ENCODE measurements at regions not wholly inside any gene's neighbourhood (a gene's known extent, or its start where the extent isn't known, plus 50 kb on each side); places are given as distances from the start of the nearest gene placed in this dataset.

DNA sequence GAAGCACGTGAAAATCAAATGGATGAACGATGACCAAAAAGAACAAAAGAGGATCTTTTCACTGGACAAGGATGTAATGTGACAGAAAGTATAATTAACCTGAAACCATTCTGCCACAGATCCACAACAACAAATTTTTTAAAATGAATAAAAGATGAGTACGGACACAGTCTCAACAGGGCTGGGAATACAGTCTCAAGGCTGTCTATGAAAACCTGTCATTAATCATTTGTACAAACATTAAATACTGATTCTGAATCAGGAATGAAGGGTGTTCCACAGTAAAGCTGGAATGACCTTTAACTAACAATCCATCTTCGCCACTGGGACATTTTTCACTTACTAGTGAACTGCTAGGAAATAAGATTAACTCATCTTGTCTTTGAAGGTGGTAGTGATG, 506.9 kb upstream of the ADAMTS9 start:
- no peak for DNase-seq (ENCODE audit: low spot score in 2 of 2, unreplicated experiment in 2 of 2)
- H3K9me3 Mint-ChIP-seq, result no peaks in the 10 kb centered on the region
- TF ChIP-seq, protein P1, sequence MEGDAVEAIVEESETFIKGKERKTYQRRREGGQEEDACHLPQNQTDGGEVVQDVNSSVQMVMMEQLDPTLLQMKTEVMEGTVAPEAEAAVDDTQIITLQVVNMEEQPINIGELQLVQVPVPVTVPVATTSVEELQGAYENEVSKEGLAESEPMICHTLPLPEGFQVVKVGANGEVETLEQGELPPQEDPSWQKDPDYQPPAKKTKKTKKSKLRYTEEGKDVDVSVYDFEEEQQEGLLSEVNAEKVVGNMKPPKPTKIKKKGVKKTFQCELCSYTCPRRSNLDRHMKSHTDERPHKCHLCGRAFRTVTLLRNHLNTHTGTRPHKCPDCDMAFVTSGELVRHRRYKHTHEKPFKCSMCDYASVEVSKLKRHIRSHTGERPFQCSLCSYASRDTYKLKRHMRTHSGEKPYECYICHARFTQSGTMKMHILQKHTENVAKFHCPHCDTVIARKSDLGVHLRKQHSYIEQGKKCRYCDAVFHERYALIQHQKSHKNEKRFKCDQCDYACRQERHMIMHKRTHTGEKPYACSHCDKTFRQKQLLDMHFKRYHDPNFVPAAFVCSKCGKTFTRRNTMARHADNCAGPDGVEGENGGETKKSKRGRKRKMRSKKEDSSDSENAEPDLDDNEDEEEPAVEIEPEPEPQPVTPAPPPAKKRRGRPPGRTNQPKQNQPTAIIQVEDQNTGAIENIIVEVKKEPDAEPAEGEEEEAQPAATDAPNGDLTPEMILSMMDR (IDR thresholded peaks at IDR 0.05; ENCODE audit: unreplicated experiment), result no peak
- H3K4me1 Mint-ChIP-seq, result peaks cover 62% of the 10 kb centered on the region
- no peaks in the 10 kb centered on the region for H3K36me3 Mint-ChIP-seq
- H3K4me3 Mint-ChIP-seq, result no peak overlapping the region
- H3K27me3 Mint-ChIP-seq (ENCODE audit: low read depth), result peaks cover 43% of the 10 kb centered on the region
- no peak overlapping the region for H3K27ac Mint-ChIP-seq

DNA sequence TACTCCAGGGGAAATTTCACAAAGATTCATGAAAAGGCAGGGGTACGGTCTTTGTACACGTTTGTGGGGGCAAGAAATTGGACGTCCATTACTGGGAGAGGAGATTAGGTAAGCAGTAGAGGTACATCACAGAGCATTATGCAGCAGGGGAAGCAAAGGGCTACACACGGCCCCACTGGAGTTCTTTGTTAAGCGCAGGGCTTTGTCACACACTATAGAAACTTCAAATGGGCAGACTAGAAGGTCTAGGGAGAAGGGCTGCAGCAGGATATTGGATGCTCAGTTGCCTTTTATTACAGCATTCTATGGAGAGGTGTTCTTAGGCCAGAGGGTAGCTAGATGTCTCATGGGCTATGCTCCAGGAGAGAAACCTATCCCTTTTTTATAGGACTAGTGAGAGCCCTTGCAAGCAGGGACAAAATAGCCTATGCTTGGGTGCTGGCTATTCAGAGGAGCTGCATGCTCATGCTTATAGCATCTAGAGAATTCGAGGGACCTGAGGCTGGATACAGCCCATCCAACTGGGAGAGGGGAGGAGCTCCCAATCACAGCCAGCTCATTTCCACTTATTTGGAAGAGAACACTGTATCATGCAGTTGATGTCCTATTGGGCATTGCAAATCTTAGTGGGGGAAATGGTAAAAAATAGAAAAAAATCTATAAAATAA, 506.4 kb upstream of the ADAMTS9 start:
- Mint-ChIP-seq H3K4me1 (peaks cover 60% of the 10 kb centered on the region), H3K9me3 (no peaks in the 10 kb centered on the region), H3K36me3 (no peaks in the 10 kb centered on the region), H3K4me3 (no peak overlapping the region), H3K27ac (no peak overlapping the region), H3K27me3 (ENCODE audit: low read depth) (peaks cover 48% of the 10 kb centered on the region)
- DNase-seq (ENCODE audit: low spot score in 2 of 2, unreplicated experiment in 2 of 2), result no peak
- TF ChIP-seq, protein P1 (IDR thresholded peaks at IDR 0.05; ENCODE audit: unreplicated experiment), result no peak

DNA sequence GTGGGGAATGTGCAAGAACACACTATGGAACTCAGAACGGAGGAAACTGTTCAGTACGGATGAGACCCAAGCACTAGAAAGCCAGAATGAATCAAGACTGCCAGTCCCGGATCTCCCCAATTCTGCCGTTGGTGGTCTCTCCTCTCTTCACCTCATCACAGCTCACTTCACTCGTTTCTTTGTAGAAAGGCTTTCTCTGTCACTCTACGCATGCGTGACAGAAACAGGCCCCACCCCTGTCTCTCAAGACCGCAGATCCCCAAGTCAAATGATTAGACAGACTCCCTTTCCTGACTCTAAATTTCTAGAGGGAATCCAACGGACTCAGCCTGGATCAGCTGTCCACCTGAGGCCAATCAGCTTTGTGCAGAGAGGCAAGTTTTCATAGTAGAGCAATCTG, 505.7 kb upstream of the ADAMTS9 start:
- Mint-ChIP-seq H3K4me1 (peaks cover 62% of the 10 kb centered on the region), H3K4me3 (no peak overlapping the region), H3K27ac (no peak overlapping the region), H3K27me3 (ENCODE audit: low read depth) (peaks cover 54% of the 10 kb centered on the region), H3K9me3 (no peaks in the 10 kb centered on the region), H3K36me3 (no peaks in the 10 kb centered on the region)
- DNase-seq (ENCODE audit: low spot score in 2 of 2, unreplicated experiment in 2 of 2), result no peak
- TF ChIP-seq, protein P1 (IDR thresholded peaks at IDR 0.05; ENCODE audit: unreplicated experiment), result no peak

DNA sequence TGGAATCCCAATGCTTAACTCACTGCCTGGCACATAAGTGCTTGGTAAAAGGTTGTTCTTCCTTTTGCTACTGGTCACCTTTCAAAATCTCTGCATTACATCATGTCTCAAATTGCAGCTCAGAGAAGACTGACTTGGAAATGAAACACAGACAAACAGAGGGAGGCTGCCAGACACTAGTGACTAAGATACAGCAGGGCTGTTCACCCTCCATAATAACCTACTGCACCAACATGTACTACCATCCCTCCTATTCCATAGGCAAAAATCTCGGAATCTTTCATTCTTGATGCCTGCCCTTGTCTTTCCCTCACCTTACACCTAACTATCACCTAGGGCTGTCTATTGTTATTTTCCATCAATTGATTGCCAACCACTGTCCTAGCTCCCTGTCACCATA, 502.3 kb upstream of the ADAMTS9 start:
- TF ChIP-seq, protein P1 (IDR thresholded peaks at IDR 0.05; ENCODE audit: unreplicated experiment), result no peak
- H3K36me3 Mint-ChIP-seq, result no peaks in the 10 kb centered on the region
- no peak for DNase-seq (ENCODE audit: low spot score in 2 of 2, unreplicated experiment in 2 of 2)
- H3K27ac Mint-ChIP-seq, result no peak overlapping the region
- H3K9me3 Mint-ChIP-seq, result peaks cover 4% of the 10 kb centered on the region
- H3K27me3 Mint-ChIP-seq (ENCODE audit: low read depth), result peaks cover 77% of the 10 kb centered on the region
- peaks cover 35% of the 10 kb centered on the region for H3K4me1 Mint-ChIP-seq
- no peak overlapping the region for H3K4me3 Mint-ChIP-seq

DNA sequence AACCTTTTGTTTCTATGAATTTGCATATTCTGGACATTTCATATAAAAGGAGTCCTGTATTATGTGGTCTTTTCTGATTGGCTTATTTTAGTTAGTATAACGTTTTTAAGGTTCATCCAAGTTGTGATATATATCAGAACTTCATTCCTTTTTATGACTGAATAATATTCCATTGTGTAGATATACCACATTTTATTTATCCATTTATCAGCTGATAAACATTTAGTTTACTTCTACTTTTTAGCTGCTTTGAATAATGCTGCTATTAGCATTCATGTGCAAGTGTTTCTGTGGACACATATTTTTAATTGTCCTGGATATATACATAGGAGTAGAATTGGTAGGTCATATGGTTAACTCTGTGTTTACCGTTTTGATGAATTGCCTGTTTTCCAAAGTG, 498.5 kb upstream of the ADAMTS9 start:
- H3K4me1 Mint-ChIP-seq, result peaks cover 19% of the 10 kb centered on the region
- peaks cover 66% of the 10 kb centered on the region for H3K27me3 Mint-ChIP-seq (ENCODE audit: low read depth)
- no peaks in the 10 kb centered on the region for H3K36me3 Mint-ChIP-seq
- no peak overlapping the region for H3K4me3 Mint-ChIP-seq
- H3K9me3 Mint-ChIP-seq, result peaks cover 4% of the 10 kb centered on the region
- no peak for DNase-seq (ENCODE audit: low spot score in 2 of 2, unreplicated experiment in 2 of 2)
- TF ChIP-seq, protein P1 (IDR thresholded peaks at IDR 0.05; ENCODE audit: unreplicated experiment), result no peak
- no peak overlapping the region for H3K27ac Mint-ChIP-seq

DNA sequence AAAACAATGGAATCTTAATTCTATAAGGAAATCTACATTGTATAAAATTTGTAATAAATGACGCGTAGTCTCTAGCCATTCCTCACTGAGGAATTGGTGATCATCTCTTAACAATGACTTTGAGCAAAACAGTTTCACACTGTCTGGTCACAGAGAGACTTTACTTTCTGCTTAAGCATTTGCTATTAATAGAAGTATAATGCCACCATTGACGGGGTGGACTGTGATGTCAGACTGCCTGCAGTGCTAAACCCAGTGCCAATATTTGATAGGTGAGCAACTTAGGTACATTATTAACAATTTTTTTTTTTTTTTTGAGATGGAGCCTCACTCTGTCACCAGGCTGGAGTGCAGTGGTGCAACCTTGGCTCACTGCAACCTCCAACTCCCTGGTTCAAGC, 494.9 kb upstream of the ADAMTS9 start:
- Mint-ChIP-seq H3K27me3 (ENCODE audit: low read depth) (peaks cover 43% of the 10 kb centered on the region), H3K9me3 (peaks cover 4% of the 10 kb centered on the region), H3K4me3 (no peak overlapping the region), H3K27ac (no peak overlapping the region), H3K4me1 (peaks cover 11% of the 10 kb centered on the region), H3K36me3 (no peaks in the 10 kb centered on the region)
- TF ChIP-seq, protein P1 (IDR thresholded peaks at IDR 0.05; ENCODE audit: unreplicated experiment), result no peak
- DNase-seq (ENCODE audit: low spot score in 2 of 2, unreplicated experiment in 2 of 2), result no peak
